Transverse colon (tissue), 4 donors: ENCODE measurements at regions not wholly inside any gene's neighbourhood (a gene's known extent, or its start where the extent isn't known, plus 50 kb on each side); places are given as distances from the start of the nearest gene placed in this dataset.

Source experiments
- DNase-seq: peaks from one replicate; pipeline ENCODE4 v3.0.0-alpha.2; 2019
- H3K27ac ChIP-seq, 4 donors: fragments of 200-600 bp; sonication (generic); 2 replicates each; pipeline ENCODE4 v1.5.1; 2016 to 2018; ENCODE audit warnings: inconsistent platforms in 4 of 4
- H3K27me3 ChIP-seq: fragments of 200-600 bp; sonication (generic); 2 replicates; pipeline ENCODE4 v1.5.1; 2017; ENCODE audit warnings: inconsistent platforms
- H3K36me3 ChIP-seq, 4 donors: fragments of 200-600 bp; sonication (generic); 2 replicates each; pipeline ENCODE4 v1.5.1; 2017 to 2019; ENCODE audit warnings: inconsistent platforms in 4 of 4
- H3K4me1 ChIP-seq, 4 donors: fragments of 200-600 bp; sonication (generic); 2 replicates each; pipeline ENCODE4 v1.5.1; 2017 to 2020; ENCODE audit warnings: inconsistent platforms in 4 of 4
- H3K4me3 ChIP-seq, 4 donors: fragments of 200-600 bp; sonication (generic); 1 replicate in 1 of 4; 2 replicates in 3 of 4; pipeline versions ENCODE4 v1.5.1 to v1.6.1; 2017 to 2019; ENCODE audit warnings: inconsistent platforms in 4 of 4
- H3K9me3 ChIP-seq, 2 donors: fragments of 200-600 bp; sonication (generic); 2 replicates each; pipeline ENCODE4 v1.5.1; 2017 to 2019; ENCODE audit warnings: inconsistent platforms in 2 of 2
- EP300 ChIP-seq: sonication (generic); formaldehyde crosslinking; IDR thresholded peaks from one replicate; pipeline ENCODE4 v1.6.1; 2017; ENCODE audit warnings: antibody characterized with exemption, low read depth
- POLR2A ChIP-seq: fragments of 450-650 bp; IDR thresholded peaks from one replicate; pipeline ENCODE4 v1.6.1; 2016; ENCODE audit warnings: antibody characterized with exemption, mild to moderate bottlenecking, moderate library complexity
- POLR2AphosphoS5 ChIP-seq, 3 donors: sonication (generic); formaldehyde crosslinking; IDR thresholded peaks; one replicate each; pipeline ENCODE4 v1.6.1; 2016; ENCODE audit warnings: antibody characterized with exemption in 3 of 3
- WGBS, 2 donors: methylation state at CpG; one replicate each; pipeline ENCODE4 v1.1.5; 2018; ENCODE audit warnings: low coverage in 1 of 2; 5-methylcytosine and 5-hydroxymethylcytosine counted together
- in situ Hi-C, 4 donors: fragments of 200-750 bp; cut with MboI; loops; one replicate each; pipeline versions ENCODE4 v1.15.0 to v1.15.1; 2017; ENCODE audit warnings: low sequenced_read_pairs in 3 of 4, low pct_ligation_motif_present in 1 of 4, low pct_unique_long_range_greater_than_20kb in 1 of 4
- intact Hi-C: fragments of 100-400 bp; cut with DNase I; formaldehyde crosslinking; loops from one replicate; pipeline ENCODE4 v1.15.1; 2023; ENCODE audit warnings: low total_unique reads
- TF ChIP-seq, protein P1 (sequence below), 5 experiments: fragments of 200-600 bp in 3 of 5; fragments of 450-650 bp in 2 of 5; sonication (generic) in 3 of 5; IDR thresholded peaks; 1 replicate in 2 of 5; 2 replicates in 3 of 5; pipeline ENCODE4 v1.5.1; 2016 to 2017; ENCODE audit warnings: antibody characterized with exemption in 5 of 5, inconsistent platforms in 3 of 5, mild to moderate bottlenecking in 2 of 5, moderate library complexity in 1 of 5

DNA sequence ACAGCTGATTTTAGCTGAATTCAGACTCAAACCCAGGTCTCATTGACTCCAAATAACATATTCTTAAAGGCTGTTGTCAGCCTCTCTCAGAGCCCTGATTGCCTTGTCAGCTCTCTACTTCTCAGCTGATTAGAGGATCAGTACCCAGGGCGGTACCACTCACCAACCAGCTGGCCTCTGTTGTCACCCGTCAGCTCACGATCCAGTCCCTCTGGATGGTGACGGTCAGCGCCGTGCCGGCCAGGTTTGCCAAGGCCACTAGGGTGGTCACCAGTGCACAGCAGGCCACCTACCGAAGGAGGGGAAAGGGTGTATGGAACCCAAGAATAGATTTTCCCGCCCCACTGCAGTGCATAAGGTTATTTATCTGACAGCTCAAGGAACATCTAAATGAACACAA is 52.3 kb upstream of the TOMM7 start:
- Histone ChIP-seq H3K4me3 (no peak overlapping the region), H3K27me3 (no peaks in the 10 kb centered on the region), H3K4me1 (no peaks in the 10 kb centered on the region), H3K27ac (no peak overlapping the region), H3K36me3 (no peaks in the 10 kb centered on the region), H3K9me3 (no peaks in the 10 kb centered on the region)
- 92% methylated on average over 9 of the region's 9 CpGs; no CpG with 5 or more reads in 1 of the 2 donors for WGBS, 2 donors
- in situ Hi-C loops (no loop called here), intact Hi-C loops (no loop called here)
- DNase-seq, result no peak
- TF ChIP-seq POLR2A, result no peak
- TF ChIP-seq, protein P1, sequence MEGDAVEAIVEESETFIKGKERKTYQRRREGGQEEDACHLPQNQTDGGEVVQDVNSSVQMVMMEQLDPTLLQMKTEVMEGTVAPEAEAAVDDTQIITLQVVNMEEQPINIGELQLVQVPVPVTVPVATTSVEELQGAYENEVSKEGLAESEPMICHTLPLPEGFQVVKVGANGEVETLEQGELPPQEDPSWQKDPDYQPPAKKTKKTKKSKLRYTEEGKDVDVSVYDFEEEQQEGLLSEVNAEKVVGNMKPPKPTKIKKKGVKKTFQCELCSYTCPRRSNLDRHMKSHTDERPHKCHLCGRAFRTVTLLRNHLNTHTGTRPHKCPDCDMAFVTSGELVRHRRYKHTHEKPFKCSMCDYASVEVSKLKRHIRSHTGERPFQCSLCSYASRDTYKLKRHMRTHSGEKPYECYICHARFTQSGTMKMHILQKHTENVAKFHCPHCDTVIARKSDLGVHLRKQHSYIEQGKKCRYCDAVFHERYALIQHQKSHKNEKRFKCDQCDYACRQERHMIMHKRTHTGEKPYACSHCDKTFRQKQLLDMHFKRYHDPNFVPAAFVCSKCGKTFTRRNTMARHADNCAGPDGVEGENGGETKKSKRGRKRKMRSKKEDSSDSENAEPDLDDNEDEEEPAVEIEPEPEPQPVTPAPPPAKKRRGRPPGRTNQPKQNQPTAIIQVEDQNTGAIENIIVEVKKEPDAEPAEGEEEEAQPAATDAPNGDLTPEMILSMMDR (IDR thresholded peaks at IDR 0.05), result no peak
- no peak for TF ChIP-seq EP300
- TF ChIP-seq POLR2AphosphoS5 (IDR thresholded peaks at IDR 0.05), result no peak
